Spleen (tissue), 7 donors: ENCODE measurements at regions not wholly inside any gene's neighbourhood (a gene's known extent, or its start where the extent isn't known, plus 50 kb on each side); places are given as distances from the start of the nearest gene placed in this dataset.

ENCODE experiments used
- CTCF ChIP-seq, 11 experiments: fragments of 200-600 bp in 7 of 11; fragments of 450-650 bp in 4 of 11; sonication (generic) in 4 of 11; IDR thresholded peaks in 8 of 11; conservative IDR thresholded peaks in 3 of 11; 1 replicate in 7 of 11; 2 replicates in 4 of 11; pipeline versions ENCODE4 v1.4.0 to v1.8.0; 2016 to 2021; ENCODE audit warnings: antibody characterized with exemption in 11 of 11, inconsistent platforms in 4 of 11, mild to moderate bottlenecking in 1 of 11
- POLR2AphosphoS5 ChIP-seq, 3 donors: sonication (generic); formaldehyde crosslinking; IDR thresholded peaks; one replicate each; pipeline ENCODE4 v1.5.1; 2017; ENCODE audit warnings: antibody characterized with exemption in 3 of 3
- donor health status: DM: no; HTN: no; CAD: no; lungs with moderate emphysema.
- donor health status: DM: no; HTN: no; CAD: no.
- donor health status: DM: no; HTN: no; CAD: no.

- no peak for TF ChIP-seq CTCF (IDR thresholded peaks at IDR 0.05 in 8 of 11, conservative IDR thresholded peaks at IDR 0.05 in 3 of 11)
- TF ChIP-seq POLR2AphosphoS5 (IDR thresholded peaks at IDR 0.05), result no peak
Measured at GRCh38 chr12:131436922-131437705, 273.8 kb upstream of the SFSWAP start.
